HEK293 (cell line): ENCODE measurements at regions not wholly inside any gene's neighbourhood (a gene's known extent, or its start where the extent isn't known, plus 50 kb on each side); places are given as distances from the start of the nearest gene placed in this dataset.

Experiments used
- CTCF ChIA-PET: fragments of 350-600 bp; formaldehyde crosslinking; extraction: SDS; loops from one replicate; lab custom pipeline; 2021; ENCODE audit warnings: antibody characterized with exemption; lab: Yijun Ruan, JAX
- POLR2A ChIA-PET: fragments of 300-600 bp; formaldehyde crosslinking; extraction: SDS; loops from one replicate; lab custom pipeline; 2020; ENCODE audit warnings: antibody characterized with exemption, inconsistent platforms; lab: Yijun Ruan, JAX
- H3K27ac ChIP-seq: fragments of 200-500 bp; sonication (Bioruptor generic); 2 replicates; pipeline ENCODE4 v1.5.1; 2014; ENCODE audit warnings: low read depth, low read length, control low read depth, inconsistent platforms; ENCODE audit errors: extremely low read depth
- H3K36me3 ChIP-seq, 2 experiments: fragments of 200-500 bp in 1 of 2; sonication (Bioruptor generic) in 1 of 2; 1 replicate in 1 of 2; 2 replicates in 1 of 2; pipeline ENCODE4 v1.5.1; 2014 to 2017; ENCODE audit warnings: inconsistent platforms in 2 of 2, low read length in 2 of 2; ENCODE audit not compliant: control insufficient read depth in 2 of 2, insufficient read depth in 1 of 2
- H3K4me1 ChIP-seq: fragments of 200-500 bp; sonication (Bioruptor generic); 2 replicates; pipeline ENCODE4 v1.5.1; 2014; ENCODE audit warnings: mild to moderate bottlenecking, low read length, inconsistent platforms; ENCODE audit not compliant: control insufficient read depth, insufficient read depth
- H3K4me3 ChIP-seq: 2 replicates; pipeline ENCODE4 v1.5.1; 2011; ENCODE audit warnings: low read depth, mild to moderate bottlenecking, control low read depth, low read length, moderate library complexity
- H3K9me3 ChIP-seq: fragments of 200-500 bp; sonication (Bioruptor generic); 2 replicates; pipeline ENCODE4 v1.5.1; 2014; ENCODE audit warnings: low read depth, low read length, inconsistent platforms; ENCODE audit not compliant: control insufficient read depth, insufficient read depth
- ATF2 ChIP-seq: fragments of 450-650 bp; formaldehyde crosslinking; IDR thresholded peaks from 2 replicates; pipeline ENCODE4 v1.5.1; 2016; ENCODE audit warnings: missing biosample characterization, missing genetic modification characterization, low read depth
- FEZF1 ChIP-seq: fragments of 450-650 bp; formaldehyde crosslinking; IDR thresholded peaks from 2 replicates; pipeline ENCODE4 v1.5.1; 2016; ENCODE audit warnings: missing biosample characterization, missing genetic modification characterization
- GFI1B ChIP-seq: fragments of 450-650 bp; formaldehyde crosslinking; IDR thresholded peaks from 2 replicates; pipeline ENCODE4 v1.5.1; 2016; ENCODE audit warnings: missing biosample characterization, missing genetic modification characterization
- GLI2 ChIP-seq: fragments of 450-650 bp; formaldehyde crosslinking; IDR thresholded peaks from 2 replicates; pipeline ENCODE4; 2017; ENCODE audit warnings: missing biosample characterization, missing genetic modification characterization, low read depth, borderline replicate concordance
- GLI4 ChIP-seq: fragments of 450-650 bp; formaldehyde crosslinking; IDR thresholded peaks from 2 replicates; pipeline ENCODE4 v1.5.1; 2016; ENCODE audit warnings: missing biosample characterization, missing genetic modification characterization
- KLF16 ChIP-seq: fragments of 450-650 bp; formaldehyde crosslinking; IDR thresholded peaks from 2 replicates; pipeline ENCODE4 v1.5.1; 2017; ENCODE audit warnings: missing biosample characterization, missing genetic modification characterization
- OVOL3 ChIP-seq: fragments of 450-650 bp; formaldehyde crosslinking; IDR thresholded peaks from 2 replicates; pipeline ENCODE4 v1.5.1; 2016; ENCODE audit warnings: missing biosample characterization, missing genetic modification characterization
- PRDM4 ChIP-seq: fragments of 450-650 bp; formaldehyde crosslinking; IDR thresholded peaks from 2 replicates; pipeline ENCODE4 v1.5.1; 2017; ENCODE audit warnings: missing biosample characterization, missing genetic modification characterization
- REST ChIP-seq: fragments of 450-650 bp; formaldehyde crosslinking; IDR thresholded peaks from 2 replicates; pipeline ENCODE4 v1.5.1; 2016; ENCODE audit warnings: missing biosample characterization, missing genetic modification characterization
- SP2 ChIP-seq: fragments of 450-650 bp; formaldehyde crosslinking; IDR thresholded peaks from 2 replicates; pipeline ENCODE4 v1.5.1; 2016; ENCODE audit warnings: missing biosample characterization, missing genetic modification characterization
- YY1 ChIP-seq: fragments of 450-650 bp; formaldehyde crosslinking; IDR thresholded peaks from 2 replicates; pipeline ENCODE4 v1.5.1; 2018; ENCODE audit warnings: missing biosample characterization, missing genetic modification characterization
- ZFP69B ChIP-seq: fragments of 450-650 bp; formaldehyde crosslinking; IDR thresholded peaks from 2 replicates; pipeline ENCODE4 v1.5.1; 2016; ENCODE audit warnings: missing biosample characterization, missing genetic modification characterization
- ZIC2 ChIP-seq: fragments of 450-650 bp; formaldehyde crosslinking; IDR thresholded peaks from 2 replicates; pipeline ENCODE4 v1.5.1; 2016; ENCODE audit warnings: missing biosample characterization, missing genetic modification characterization
- ZNF10 ChIP-seq: fragments of 450-650 bp; formaldehyde crosslinking; IDR thresholded peaks from 2 replicates; pipeline ENCODE4 v1.5.1; 2017; ENCODE audit warnings: missing biosample characterization, missing genetic modification characterization
- ZNF16 ChIP-seq: fragments of 450-650 bp; formaldehyde crosslinking; IDR thresholded peaks from 2 replicates; pipeline ENCODE4 v1.5.1; 2016; ENCODE audit warnings: low read depth, missing biosample characterization, missing genetic modification characterization
- ZNF169 ChIP-seq: fragments of 450-650 bp; formaldehyde crosslinking; IDR thresholded peaks from 2 replicates; pipeline ENCODE4 v1.5.1; 2016; ENCODE audit warnings: missing biosample characterization, missing genetic modification characterization
- ZNF248 ChIP-seq: fragments of 450-650 bp; formaldehyde crosslinking; IDR thresholded peaks from 2 replicates; pipeline ENCODE4 v1.5.1; 2017; ENCODE audit warnings: missing biosample characterization, missing genetic modification characterization
- ZNF266 ChIP-seq: fragments of 450-650 bp; formaldehyde crosslinking; IDR thresholded peaks from 2 replicates; pipeline ENCODE4 v1.5.1; 2016; ENCODE audit warnings: missing biosample characterization, missing genetic modification characterization, low read depth
- ZNF292 ChIP-seq: fragments of 450-650 bp; formaldehyde crosslinking; IDR thresholded peaks from 2 replicates; pipeline ENCODE4 v1.5.1; 2016; ENCODE audit warnings: low read depth, missing biosample characterization, missing genetic modification characterization, borderline replicate concordance
- ZNF302 ChIP-seq: fragments of 450-650 bp; formaldehyde crosslinking; IDR thresholded peaks from 2 replicates; pipeline ENCODE4 v1.5.1; 2016; ENCODE audit warnings: missing biosample characterization, missing genetic modification characterization, low read depth
- ZNF350 ChIP-seq: fragments of 450-650 bp; formaldehyde crosslinking; IDR thresholded peaks from 2 replicates; pipeline ENCODE4 v1.5.0; 2017; ENCODE audit warnings: missing biosample characterization, mild to moderate bottlenecking, missing genetic modification characterization
- ZNF391 ChIP-seq: fragments of 450-650 bp; formaldehyde crosslinking; IDR thresholded peaks from 2 replicates; pipeline ENCODE4 v1.5.1; 2016; ENCODE audit warnings: low read depth, missing biosample characterization, missing genetic modification characterization, borderline replicate concordance
- ZNF416 ChIP-seq: fragments of 450-650 bp; formaldehyde crosslinking; IDR thresholded peaks from 2 replicates; pipeline ENCODE4 v1.5.1; 2016; ENCODE audit warnings: missing biosample characterization, missing genetic modification characterization
- ZNF473 ChIP-seq: fragments of 450-650 bp; formaldehyde crosslinking; IDR thresholded peaks from 2 replicates; pipeline ENCODE4 v1.5.1; 2017; ENCODE audit warnings: missing biosample characterization, missing genetic modification characterization
- ZNF488 ChIP-seq: fragments of 450-650 bp; formaldehyde crosslinking; IDR thresholded peaks from 2 replicates; pipeline ENCODE4 v1.5.1; 2016; ENCODE audit warnings: missing biosample characterization, missing genetic modification characterization
- ZNF580 ChIP-seq: fragments of 450-650 bp; formaldehyde crosslinking; IDR thresholded peaks from 2 replicates; pipeline ENCODE4 v1.5.1; 2016; ENCODE audit warnings: missing biosample characterization, missing genetic modification characterization
- ZNF707 ChIP-seq: fragments of 450-650 bp; formaldehyde crosslinking; IDR thresholded peaks from 2 replicates; pipeline ENCODE4 v1.5.1; 2016; ENCODE audit warnings: missing biosample characterization, missing genetic modification characterization
- ZSCAN23 ChIP-seq: fragments of 450-650 bp; formaldehyde crosslinking; IDR thresholded peaks from 2 replicates; pipeline ENCODE4 v1.5.1; 2016; ENCODE audit warnings: missing biosample characterization, missing genetic modification characterization

- Histone ChIP-seq H3K4me1 (peaks cover 9% of the 10 kb centered on the region), H3K4me3 (no peak overlapping the region), H3K27ac (no peak overlapping the region)
- TF ChIP-seq ZNF580 (tag by site-specific recombination) (no peak), ZFP69B (tag by site-specific recombination) (no peak), ZNF10 (tag by site-specific recombination) (no peak), GFI1B (tag by site-specific recombination) (no peak), YY1 (tag by site-specific recombination) (no peak), ATF2 (tag by site-specific recombination) (no peak), PRDM4 (tag by site-specific recombination) (no peak), ZNF169 (tag by site-specific recombination) (no peak), ZNF350 (no peak), SP2 (tag by site-specific recombination) (no peak), ZNF16 (tag by site-specific recombination) (no peak)
- TF ChIP-seq, all 188 proteins: peak for 0
- POLR2A ChIA-PET: no interaction called here
- CTCF ChIA-PET: no interaction called here
- Histone ChIP-seq H3K9me3 (no peaks in the 10 kb centered on the region), H3K36me3 (no peaks in the 10 kb centered on the region)
These were observed 418.4 kb upstream of the TRIB2 start for GRCh38 chr2:12298352-12298751.

- ChIA-PET POLR2A (no interaction called here), CTCF (no interaction called here)
- Histone ChIP-seq H3K36me3 (no peaks in the 10 kb centered on the region), H3K4me3 (no peak overlapping the region), H3K4me1 (peaks cover 19% of the 10 kb centered on the region), H3K9me3 (no peaks in the 10 kb centered on the region), H3K27ac (no peak overlapping the region)
- TF ChIP-seq ZNF292 (tag by site-specific recombination) (no peak), ZNF302 (tag by site-specific recombination) (no peak), ZNF416 (tag by site-specific recombination) (no peak), ZNF707 (no peak), ZNF391 (tag by site-specific recombination) (no peak), GLI2 (no peak), REST (tag by site-specific recombination) (no peak), KLF16 (no peak; the same call in 1 of the 2 replicates), ZIC2 (tag by site-specific recombination) (no peak), ZSCAN23 (tag by site-specific recombination) (no peak), FEZF1 (tag by site-specific recombination) (no peak), ZNF488 (tag by site-specific recombination) (no peak), YY1 (tag by site-specific recombination) (no peak), ZNF266 (no peak), ZNF248 (no peak), ZNF473 (tag by site-specific recombination) (no peak), GLI4 (tag by site-specific recombination) (no peak), OVOL3 (tag by site-specific recombination) (no peak)
- TF ChIP-seq, all 188 proteins: peak for 0
These were observed 417.3 kb upstream of the TRIB2 start for GRCh38 chr2:12299431-12299830.
